GM21576 (cell line): ENCODE measurements at regions not wholly inside any gene's neighbourhood (a gene's known extent, or its start where the extent isn't known, plus 50 kb on each side); places are given as distances from the start of the nearest gene placed in this dataset.

Experiments used
- ATAC-seq: cut with Tn5 transposase; IDR thresholded peaks from one replicate; pipeline ENCODE4 v1.9.1; 2021; ENCODE audit warnings: mild to moderate bottlenecking, moderate library complexity; ENCODE audit not compliant: unreplicated experiment

- no peak for ATAC-seq
Observed at GRCh38 chr20:57013217-57013616, 253.2 kb downstream of the BMP7 start.

GRCh38 chr20:57013741-57014140 is 252.7 kb downstream of the BMP7 start:
- no peak for ATAC-seq

- no peak for ATAC-seq
Observed at GRCh38 chr20:57020364-57020763, 246.1 kb downstream of the BMP7 start.

GRCh38 chr20:57022306-57022705 is 244.1 kb downstream of the BMP7 start:
- no peak for ATAC-seq

- ATAC-seq: no peak
Observed at GRCh38 chr20:57023007-57023406, 243.4 kb downstream of the BMP7 start.

GRCh38 chr20:57023997-57024396 is 242.4 kb downstream of the BMP7 start:
- ATAC-seq: no peak

GRCh38 chr20:57024849-57025248 is 241.6 kb downstream of the BMP7 start:
- no peak for ATAC-seq

GRCh38 chr20:57025261-57025660 is 241.2 kb downstream of the BMP7 start:
- no peak for ATAC-seq

- ATAC-seq: no peak
Observed at GRCh38 chr20:57025666-57026224, 240.7 kb downstream of the BMP7 start.

- no peak for ATAC-seq
Observed at GRCh38 chr20:57027777-57028176, 238.7 kb downstream of the BMP7 start.

GRCh38 chr20:57030611-57031600 is 235.5 kb downstream of the BMP7 start:
- ATAC-seq: no peak

- no peak for ATAC-seq
Observed at GRCh38 chr20:57031867-57032355, 234.5 kb downstream of the BMP7 start.

- ATAC-seq: no peak
Observed at GRCh38 chr20:57032847-57033246, 233.6 kb downstream of the BMP7 start.

- ATAC-seq: no peak
Observed at GRCh38 chr20:57034001-57034400, 232.4 kb downstream of the BMP7 start.

- no peak for ATAC-seq
Observed at GRCh38 chr20:57037689-57038088, 228.8 kb downstream of the BMP7 start.

GRCh38 chr20:57038608-57039440 is 227.6 kb downstream of the BMP7 start:
- no peak for ATAC-seq

GRCh38 chr20:57040466-57040865 is 226.0 kb downstream of the BMP7 start:
- no peak for ATAC-seq

- no peak for ATAC-seq
Observed at GRCh38 chr20:57040924-57041323, 225.5 kb downstream of the BMP7 start.

GRCh38 chr20:57043091-57043490 is 223.3 kb downstream of the BMP7 start:
- ATAC-seq: no peak

GRCh38 chr20:57043669-57044268 is 222.7 kb downstream of the BMP7 start:
- no peak for ATAC-seq
